GM23338 (cell line): ENCODE measurements at regions not wholly inside any gene's neighbourhood (a gene's known extent, or its start where the extent isn't known, plus 50 kb on each side); places are given as distances from the start of the nearest gene placed in this dataset.

Experiments
- ATAC-seq: fragments of 200-7000 bp; cut with Tn5 transposase; 3 replicates; pipeline ENCODE4 v1.9.1; 2020
- DNase-seq: peaks from one replicate; pipeline ENCODE4 v3.0.0-alpha.2; 2015; ENCODE audit warnings: low spot score
- H2AFZ ChIP-seq: fragments of 200-600 bp; sonication (generic); 2 replicates; pipeline ENCODE4 v1.8.0; 2016; ENCODE audit warnings: antibody characterized with exemption, mild to moderate bottlenecking, moderate library complexity
- H3F3A ChIP-seq: fragments of 200-600 bp; sonication (generic); replicated peaks from 2 replicates; pipeline ENCODE4 v1.8.0; 2017; ENCODE audit warnings: antibody characterized with exemption, mixed run types, low read depth
- H3K27ac ChIP-seq: fragments of 200-600 bp; sonication (generic); 2 replicates; pipeline ENCODE4 v1.6.1; 2016; ENCODE audit warnings: low read depth
- H3K27me3 ChIP-seq: fragments of 200-600 bp; sonication (generic); 2 replicates; pipeline ENCODE4 v1.8.0; 2016; ENCODE audit warnings: mild to moderate bottlenecking, mixed run types, moderate library complexity; ENCODE audit not compliant: insufficient read depth
- H3K36me3 ChIP-seq: fragments of 200-600 bp; sonication (generic); 2 replicates; pipeline ENCODE4 v1.8.0; 2016; ENCODE audit warnings: mild to moderate bottlenecking; ENCODE audit not compliant: insufficient read depth
- H3K4me1 ChIP-seq: fragments of 200-600 bp; sonication (generic); 2 replicates; pipeline ENCODE4 v1.8.0; 2016; ENCODE audit warnings: mild to moderate bottlenecking, moderate library complexity; ENCODE audit not compliant: insufficient read depth
- H3K4me2 ChIP-seq: fragments of 200-600 bp; sonication (generic); 2 replicates; pipeline ENCODE4 v1.7.1; 2017; ENCODE audit warnings: mixed run types
- H3K4me3 ChIP-seq: fragments of 200-600 bp; sonication (generic); 2 replicates; pipeline ENCODE4 v1.6.1; 2016; ENCODE audit warnings: mixed run types
- H3K79me2 ChIP-seq: fragments of 200-600 bp; sonication (generic); replicated peaks from 2 replicates; pipeline ENCODE4 v1.8.0; 2017; ENCODE audit warnings: mild to moderate bottlenecking; ENCODE audit not compliant: insufficient read depth
- H3K9me2 ChIP-seq: fragments of 200-600 bp; sonication (generic); 2 replicates; pipeline ENCODE4 v1.8.0; 2017; ENCODE audit not compliant: insufficient read depth
- H4K20me1 ChIP-seq: fragments of 200-600 bp; sonication (generic); replicated peaks from 2 replicates; pipeline ENCODE4 v1.8.0; 2017; ENCODE audit warnings: mild to moderate bottlenecking; ENCODE audit not compliant: insufficient read depth
- H3K27ac Mint-ChIP-seq: 2 replicates; pipeline ENCODE4 v1.8.0; 2020; ENCODE audit warnings: inconsistent platforms, mild to moderate bottlenecking, moderate library complexity, mixed read lengths
- H3K27me3 Mint-ChIP-seq: 3 replicates; pipeline ENCODE4 v1.8.0; 2022; ENCODE audit warnings: low read depth, mild to moderate bottlenecking, moderate library complexity, mixed read lengths, inconsistent platforms; ENCODE audit not compliant: insufficient read depth, poor library complexity
- H3K36me3 Mint-ChIP-seq: 3 replicates; pipeline ENCODE4 v1.8.0; 2021; ENCODE audit warnings: low read depth, mild to moderate bottlenecking, inconsistent platforms, moderate library complexity, mixed read lengths
- H3K4me1 Mint-ChIP-seq: 3 replicates; pipeline ENCODE4 v1.8.0; 2020; ENCODE audit warnings: mild to moderate bottlenecking, inconsistent platforms, mixed read lengths
- H3K4me3 Mint-ChIP-seq: 3 replicates; pipeline ENCODE4 v1.8.0; 2021; ENCODE audit warnings: moderate library complexity, mild to moderate bottlenecking, inconsistent platforms, mixed read lengths
- H3K9me3 Mint-ChIP-seq: 3 replicates; pipeline ENCODE4 v1.8.0; 2020; ENCODE audit warnings: moderate library complexity, mild to moderate bottlenecking, inconsistent platforms, mixed read lengths
- CTCF ChIP-seq, 2 experiments: fragments of 200-600 bp in 1 of 2; sonication (generic) in 1 of 2; conservative IDR thresholded peaks; 2 replicates each; pipeline versions ENCODE4 v1.5.1 to v1.6.1; 2016 to 2017; ENCODE audit warnings: antibody characterized with exemption in 2 of 2, low read depth in 2 of 2, mild to moderate bottlenecking in 2 of 2, moderate library complexity in 1 of 2
- ETS1 ChIP-seq: IDR thresholded peaks from 2 replicates; pipeline ENCODE4 v1.6.1; 2016; ENCODE audit warnings: antibody characterized with exemption
- EZH2 ChIP-seq: fragments of 200-600 bp; sonication (generic); IDR thresholded peaks from one replicate; pipeline ENCODE4 v1.8.0; 2017; ENCODE audit warnings: antibody characterized with exemption, mild to moderate bottlenecking, low read depth; ENCODE audit not compliant: unreplicated experiment
- EZH2phosphoT487 ChIP-seq: fragments of 200-600 bp; sonication (generic); IDR thresholded peaks from one replicate; pipeline ENCODE4 v1.8.1; 2018; ENCODE audit warnings: antibody characterized with exemption; ENCODE audit not compliant: unreplicated experiment
- JUNB ChIP-seq: IDR thresholded peaks from one replicate; pipeline ENCODE4 v1.6.1; 2016; ENCODE audit warnings: antibody characterized with exemption; ENCODE audit not compliant: unreplicated experiment
- NANOG ChIP-seq: IDR thresholded peaks from 2 replicates; pipeline ENCODE4 v1.6.1; 2016; ENCODE audit warnings: antibody characterized with exemption, borderline replicate concordance
- POLR2AphosphoS5 ChIP-seq: IDR thresholded peaks from 2 replicates; pipeline ENCODE4 v1.6.1; 2016; ENCODE audit warnings: antibody characterized with exemption, low read depth
- STAT1 ChIP-seq: IDR thresholded peaks from one replicate; pipeline ENCODE4 v1.6.1; 2016; ENCODE audit warnings: antibody characterized with exemption; ENCODE audit not compliant: unreplicated experiment
- ZNF114 ChIP-seq: fragments of 250-450 bp; sonication (Bioruptor Pico); IDR thresholded peaks from 2 replicates; pipeline ENCODE4 v1.5.0; 2020; ENCODE audit warnings: mild to moderate bottlenecking, moderate library complexity
- ZNF331 ChIP-seq: fragments of 250-450 bp; sonication (Bioruptor Pico); IDR thresholded peaks from 2 replicates; pipeline ENCODE4 v1.5.0; 2020; ENCODE audit warnings: low read depth, mild to moderate bottlenecking, moderate library complexity
- TF ChIP-seq, protein P1 (sequence below): fragments of 250-450 bp; sonication (Bioruptor Pico); IDR thresholded peaks from 2 replicates; pipeline ENCODE4 v1.5.0; 2020; ENCODE audit warnings: mild to moderate bottlenecking, moderate library complexity

- Histone ChIP-seq H3K79me2 (no peaks in the 10 kb centered on the region), H2AFZ (no peak overlapping the region), H3F3A (no peaks in the 10 kb centered on the region), H3K27ac (no peak overlapping the region), H4K20me1 (no peaks in the 10 kb centered on the region), H3K4me2 (no peak overlapping the region), H3K36me3 (no peaks in the 10 kb centered on the region), H3K4me1 (peaks cover under 1% of the 10 kb centered on the region), H3K4me3 (no peak overlapping the region), H3K9me2 (no peaks in the 10 kb centered on the region), H3K27me3 (no peaks in the 10 kb centered on the region)
- no peak for ATAC-seq
- Mint-ChIP-seq H3K27ac (no peak overlapping the region), H3K36me3 (no peaks in the 10 kb centered on the region), H3K9me3 (peaks cover 4% of the 10 kb centered on the region; the same call in 1 of the 3 replicates), H3K4me3 (no peak overlapping the region), H3K4me1 (peaks cover 11% of the 10 kb centered on the region), H3K27me3 (peaks cover 2% of the 10 kb centered on the region)
- DNase-seq = no peak
- no peak for TF ChIP-seq STAT1
- TF ChIP-seq ZNF114 (CRISPR knock-in tag) = no peak
- no peak for TF ChIP-seq ZNF331 (CRISPR knock-in tag)
Observed at GRCh38 chr6:117191448-117191847, 73.9 kb upstream of the VGLL2 start.

GRCh38 chr6:117194271-117194670, 71.1 kb upstream of the VGLL2 start:
- Histone ChIP-seq H3F3A (no peaks in the 10 kb centered on the region), H3K27ac (no peak overlapping the region), H3K4me3 (no peak overlapping the region), H4K20me1 (no peaks in the 10 kb centered on the region), H3K36me3 (no peaks in the 10 kb centered on the region), H3K9me2 (no peaks in the 10 kb centered on the region), H3K4me2 (no peak overlapping the region), H3K79me2 (no peaks in the 10 kb centered on the region), H3K4me1 (peaks cover 5% of the 10 kb centered on the region), H2AFZ (no peak overlapping the region), H3K27me3 (no peaks in the 10 kb centered on the region)
- Mint-ChIP-seq H3K27me3 (peaks cover 2% of the 10 kb centered on the region), H3K9me3 (peaks cover 4% of the 10 kb centered on the region; the same call in 1 of the 3 replicates), H3K27ac (no peak overlapping the region), H3K4me1 (peaks cover 17% of the 10 kb centered on the region), H3K4me3 (no peak overlapping the region), H3K36me3 (no peaks in the 10 kb centered on the region)
- DNase-seq (no peak), ATAC-seq (no peak)
- TF ChIP-seq EZH2phosphoT487 = no peak
- TF ChIP-seq JUNB = no peak
- no peak for TF ChIP-seq ETS1
- TF ChIP-seq EZH2 = no peak
- no peak for TF ChIP-seq NANOG
- no peak for TF ChIP-seq POLR2AphosphoS5
- TF ChIP-seq, protein P1, sequence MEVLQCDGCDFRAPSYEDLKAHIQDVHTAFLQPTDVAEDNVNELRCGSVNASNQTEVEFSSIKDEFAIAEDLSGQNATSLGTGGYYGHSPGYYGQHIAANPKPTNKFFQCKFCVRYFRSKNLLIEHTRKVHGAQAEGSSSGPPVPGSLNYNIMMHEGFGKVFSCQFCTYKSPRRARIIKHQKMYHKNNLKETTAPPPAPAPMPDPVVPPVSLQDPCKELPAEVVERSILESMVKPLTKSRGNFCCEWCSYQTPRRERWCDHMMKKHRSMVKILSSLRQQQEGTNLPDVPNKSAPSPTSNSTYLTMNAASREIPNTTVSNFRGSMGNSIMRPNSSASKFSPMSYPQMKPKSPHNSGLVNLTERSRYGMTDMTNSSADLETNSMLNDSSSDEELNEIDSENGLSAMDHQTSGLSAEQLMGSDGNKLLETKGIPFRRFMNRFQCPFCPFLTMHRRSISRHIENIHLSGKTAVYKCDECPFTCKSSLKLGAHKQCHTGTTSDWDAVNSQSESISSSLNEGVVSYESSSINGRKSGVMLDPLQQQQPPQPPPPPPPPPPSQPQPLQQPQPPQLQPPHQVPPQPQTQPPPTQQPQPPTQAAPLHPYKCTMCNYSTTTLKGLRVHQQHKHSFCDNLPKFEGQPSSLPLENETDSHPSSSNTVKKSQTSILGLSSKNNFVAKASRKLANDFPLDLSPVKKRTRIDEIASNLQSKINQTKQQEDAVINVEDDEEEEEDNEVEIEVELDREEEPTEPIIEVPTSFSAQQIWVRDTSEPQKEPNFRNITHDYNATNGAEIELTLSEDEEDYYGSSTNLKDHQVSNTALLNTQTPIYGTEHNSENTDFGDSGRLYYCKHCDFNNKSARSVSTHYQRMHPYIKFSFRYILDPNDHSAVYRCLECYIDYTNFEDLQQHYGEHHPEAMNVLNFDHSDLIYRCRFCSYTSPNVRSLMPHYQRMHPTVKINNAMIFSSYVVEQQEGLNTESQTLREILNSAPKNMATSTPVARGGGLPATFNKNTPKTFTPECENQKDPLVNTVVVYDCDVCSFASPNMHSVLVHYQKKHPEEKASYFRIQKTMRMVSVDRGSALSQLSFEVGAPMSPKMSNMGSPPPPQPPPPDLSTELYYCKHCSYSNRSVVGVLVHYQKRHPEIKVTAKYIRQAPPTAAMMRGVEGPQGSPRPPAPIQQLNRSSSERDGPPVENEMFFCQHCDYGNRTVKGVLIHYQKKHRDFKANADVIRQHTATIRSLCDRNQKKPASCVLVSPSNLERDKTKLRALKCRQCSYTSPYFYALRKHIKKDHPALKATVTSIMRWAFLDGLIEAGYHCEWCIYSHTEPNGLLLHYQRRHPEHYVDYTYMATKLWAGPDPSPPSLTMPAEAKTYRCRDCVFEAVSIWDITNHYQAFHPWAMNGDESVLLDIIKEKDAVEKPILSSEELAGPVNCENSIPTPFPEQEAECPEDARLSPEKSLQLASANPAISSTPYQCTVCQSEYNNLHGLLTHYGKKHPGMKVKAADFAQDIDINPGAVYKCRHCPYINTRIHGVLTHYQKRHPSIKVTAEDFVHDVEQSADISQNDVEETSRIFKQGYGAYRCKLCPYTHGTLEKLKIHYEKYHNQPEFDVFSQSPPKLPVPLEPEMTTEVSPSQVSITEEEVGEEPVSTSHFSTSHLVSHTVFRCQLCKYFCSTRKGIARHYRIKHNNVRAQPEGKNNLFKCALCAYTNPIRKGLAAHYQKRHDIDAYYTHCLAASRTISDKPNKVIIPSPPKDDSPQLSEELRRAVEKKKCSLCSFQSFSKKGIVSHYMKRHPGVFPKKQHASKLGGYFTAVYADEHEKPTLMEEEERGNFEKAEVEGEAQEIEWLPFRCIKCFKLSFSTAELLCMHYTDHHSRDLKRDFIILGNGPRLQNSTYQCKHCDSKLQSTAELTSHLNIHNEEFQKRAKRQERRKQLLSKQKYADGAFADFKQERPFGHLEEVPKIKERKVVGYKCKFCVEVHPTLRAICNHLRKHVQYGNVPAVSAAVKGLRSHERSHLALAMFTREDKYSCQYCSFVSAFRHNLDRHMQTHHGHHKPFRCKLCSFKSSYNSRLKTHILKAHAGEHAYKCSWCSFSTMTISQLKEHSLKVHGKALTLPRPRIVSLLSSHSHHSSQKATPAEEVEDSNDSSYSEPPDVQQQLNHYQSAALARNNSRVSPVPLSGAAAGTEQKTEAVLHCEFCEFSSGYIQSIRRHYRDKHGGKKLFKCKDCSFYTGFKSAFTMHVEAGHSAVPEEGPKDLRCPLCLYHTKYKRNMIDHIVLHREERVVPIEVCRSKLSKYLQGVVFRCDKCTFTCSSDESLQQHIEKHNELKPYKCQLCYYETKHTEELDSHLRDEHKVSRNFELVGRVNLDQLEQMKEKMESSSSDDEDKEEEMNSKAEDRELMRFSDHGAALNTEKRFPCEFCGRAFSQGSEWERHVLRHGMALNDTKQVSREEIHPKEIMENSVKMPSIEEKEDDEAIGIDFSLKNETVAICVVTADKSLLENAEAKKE = no peak
- TF ChIP-seq ZNF331 (CRISPR knock-in tag) = no peak
- no peak for TF ChIP-seq STAT1
- TF ChIP-seq ZNF114 (CRISPR knock-in tag) = no peak
- no peak for TF ChIP-seq CTCF (conservative IDR thresholded peaks at IDR 0.05; ENCODE audit: low read depth in 2 of 2)
